Ishikawa (cell line): ENCODE measurements at regions not wholly inside any gene's neighbourhood (a gene's known extent, or its start where the extent isn't known, plus 50 kb on each side); places are given as distances from the start of the nearest gene placed in this dataset.

ENCODE experiments used
- CEBPB ChIP-seq: IDR thresholded peaks from 2 replicates; pipeline ENCODE4 v1.6.1; 2012
- CREB1 ChIP-seq: IDR thresholded peaks from 2 replicates; pipeline ENCODE4 v1.6.1; 2012; ENCODE audit warnings: low read depth
- EGR1 ChIP-seq: IDR thresholded peaks from 2 replicates; pipeline ENCODE4 v1.6.1; 2012
- EP300 ChIP-seq: IDR thresholded peaks from 2 replicates; pipeline ENCODE4 v1.6.1; 2012; ENCODE audit warnings: borderline replicate concordance
- FOXM1 ChIP-seq: IDR thresholded peaks from 2 replicates; pipeline ENCODE4 v1.6.1; 2012; ENCODE audit warnings: low read depth, borderline replicate concordance
- MAX ChIP-seq: IDR thresholded peaks from 2 replicates; pipeline ENCODE4 v1.6.1; 2012
- NFIC ChIP-seq: IDR thresholded peaks from 2 replicates; pipeline ENCODE4 v1.6.1; 2012
- RAD21 ChIP-seq: IDR thresholded peaks from 2 replicates; pipeline ENCODE4 v1.6.1; 2012; ENCODE audit warnings: low read depth
- REST ChIP-seq: IDR thresholded peaks from 2 replicates; pipeline ENCODE4 v1.6.1; 2012; ENCODE audit warnings: low read depth, mild to moderate bottlenecking
- TAF1 ChIP-seq: IDR thresholded peaks from 2 replicates; pipeline ENCODE4 v1.6.1; 2012; ENCODE audit warnings: low read depth, mild to moderate bottlenecking
- TCF12 ChIP-seq: IDR thresholded peaks from 2 replicates; pipeline ENCODE4 v1.6.1; 2012; ENCODE audit warnings: low read depth
- TEAD4 ChIP-seq: IDR thresholded peaks from 2 replicates; pipeline ENCODE4 v1.6.1; 2012
- YY1 ChIP-seq: IDR thresholded peaks from 2 replicates; pipeline ENCODE4 v1.6.1; 2012; ENCODE audit warnings: low read depth
- ZBTB7A ChIP-seq: IDR thresholded peaks from 2 replicates; pipeline ENCODE4 v1.6.1; 2012; ENCODE audit warnings: low read depth
- TF ChIP-seq, protein P1 (sequence below): IDR thresholded peaks from 2 replicates; pipeline ENCODE4 v1.6.1; 2012

DNA sequence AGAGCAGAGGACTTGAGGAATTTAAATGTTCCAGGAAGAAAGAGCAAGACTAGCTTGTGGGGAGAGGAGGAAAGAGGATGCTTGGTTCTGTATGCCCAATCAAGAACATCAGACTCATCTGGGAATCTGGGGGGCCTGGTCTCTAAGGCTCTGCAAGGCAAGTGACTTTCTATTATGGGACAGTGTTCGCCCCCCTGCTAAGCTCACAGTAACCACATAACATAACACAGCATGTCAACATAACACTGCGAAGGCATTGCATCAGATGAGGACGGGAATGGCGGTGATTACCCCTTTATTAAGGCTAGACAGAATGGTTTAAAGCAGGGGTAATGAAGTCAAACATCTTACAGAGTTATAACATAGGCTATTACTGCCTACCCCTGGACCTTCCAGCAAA lies 176.6 kb upstream of the IRX6 start:
- TF ChIP-seq RAD21 (no peak), ZBTB7A (no peak), CEBPB (no peak), TAF1 (no peak), REST (no peak), MAX (no peak), EGR1 (no peak), TCF12 (no peak)
- TF ChIP-seq, protein P1, sequence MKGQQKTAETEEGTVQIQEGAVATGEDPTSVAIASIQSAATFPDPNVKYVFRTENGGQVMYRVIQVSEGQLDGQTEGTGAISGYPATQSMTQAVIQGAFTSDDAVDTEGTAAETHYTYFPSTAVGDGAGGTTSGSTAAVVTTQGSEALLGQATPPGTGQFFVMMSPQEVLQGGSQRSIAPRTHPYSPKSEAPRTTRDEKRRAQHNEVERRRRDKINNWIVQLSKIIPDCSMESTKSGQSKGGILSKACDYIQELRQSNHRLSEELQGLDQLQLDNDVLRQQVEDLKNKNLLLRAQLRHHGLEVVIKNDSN, result no peak

- TF ChIP-seq, protein P1, result no peak
- TF ChIP-seq RAD21 (no peak), EP300 (no peak), EGR1 (no peak)
Measured at GRCh38 chr16:55149622-55150021, 174.4 kb upstream of the IRX6 start.

DNA sequence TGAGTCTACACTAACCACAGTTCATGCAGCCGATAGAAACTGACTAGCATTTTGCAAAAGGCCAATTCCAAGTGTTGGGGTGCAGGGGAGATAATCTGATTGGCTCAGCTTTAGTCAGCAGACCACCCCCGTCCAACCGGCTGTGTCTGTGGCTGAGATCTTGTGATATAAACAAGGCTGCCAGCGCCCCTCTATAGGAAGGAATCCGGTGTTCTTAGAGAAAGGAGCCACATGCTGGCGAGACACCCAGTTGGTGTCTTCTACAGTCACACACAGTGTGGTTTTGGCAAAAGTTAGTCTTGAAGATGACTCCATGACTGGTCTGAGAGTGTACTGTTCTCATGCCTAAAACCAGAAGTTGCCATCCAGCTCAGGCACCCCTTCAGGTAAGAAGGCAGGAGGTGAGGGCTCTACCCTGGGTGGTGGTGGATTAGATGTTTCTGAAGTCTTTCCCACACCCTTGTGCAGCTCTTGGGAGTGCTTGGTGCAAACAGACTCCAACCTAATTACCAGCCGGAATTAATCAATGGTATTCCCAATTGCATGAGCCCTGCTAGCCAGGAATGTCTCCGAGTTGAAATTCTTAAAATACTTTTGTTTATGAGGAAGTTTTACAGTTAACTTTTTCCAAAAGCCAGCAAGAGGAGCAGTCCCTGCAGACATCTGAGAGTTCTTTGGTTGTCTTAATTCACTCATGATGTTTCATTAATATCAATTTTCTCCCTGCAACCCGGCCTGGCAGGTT lies 172.3 kb upstream of the IRX6 start:
- TF ChIP-seq, protein P1, result no peak
- no peak for TF ChIP-seq CEBPB
- TF ChIP-seq REST, result no peak
- TF ChIP-seq EP300, result no peak
- no peak for TF ChIP-seq RAD21
- no peak for TF ChIP-seq NFIC
- no peak for TF ChIP-seq TEAD4
- TF ChIP-seq CREB1, result no peak
- no peak for TF ChIP-seq MAX
- no peak for TF ChIP-seq TCF12
- no peak for TF ChIP-seq YY1
- no peak for TF ChIP-seq FOXM1
- TF ChIP-seq ZBTB7A, result no peak
- no peak for TF ChIP-seq TAF1
- TF ChIP-seq EGR1, result no peak

DNA sequence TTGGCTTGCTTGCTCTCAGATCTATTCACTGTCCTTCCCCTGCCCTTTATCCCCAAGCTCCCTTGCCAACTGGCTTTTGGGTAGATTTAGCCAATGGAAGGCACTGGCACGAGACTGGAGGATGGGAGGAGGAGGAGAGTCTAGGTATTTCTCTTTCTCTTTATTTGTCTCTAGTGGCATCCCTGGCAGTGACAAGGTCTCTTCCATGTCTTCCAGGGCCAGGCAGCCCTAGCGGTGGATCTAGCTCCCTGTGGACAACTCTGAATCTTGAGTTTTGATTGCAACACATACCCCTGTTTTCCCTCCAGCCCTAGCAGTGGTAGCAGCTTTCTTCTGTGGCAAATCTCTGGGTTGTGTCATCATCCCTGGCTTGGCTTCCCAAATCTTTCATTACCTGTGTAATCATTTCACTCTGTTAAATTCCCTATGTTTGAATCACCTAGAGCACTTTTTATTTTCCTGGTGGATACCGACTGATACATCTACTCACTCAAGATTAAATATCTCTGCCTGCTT lies 171.1 kb upstream of the IRX6 start:
- TF ChIP-seq CEBPB, result no peak
- no peak for TF ChIP-seq ZBTB7A
- TF ChIP-seq EGR1, result no peak
- TF ChIP-seq TCF12, result no peak
- no peak for TF ChIP-seq TEAD4
- TF ChIP-seq FOXM1, result no peak
- TF ChIP-seq NFIC, result no peak
- no peak for TF ChIP-seq EP300
- no peak for TF ChIP-seq MAX
- no peak for TF ChIP-seq CREB1

DNA sequence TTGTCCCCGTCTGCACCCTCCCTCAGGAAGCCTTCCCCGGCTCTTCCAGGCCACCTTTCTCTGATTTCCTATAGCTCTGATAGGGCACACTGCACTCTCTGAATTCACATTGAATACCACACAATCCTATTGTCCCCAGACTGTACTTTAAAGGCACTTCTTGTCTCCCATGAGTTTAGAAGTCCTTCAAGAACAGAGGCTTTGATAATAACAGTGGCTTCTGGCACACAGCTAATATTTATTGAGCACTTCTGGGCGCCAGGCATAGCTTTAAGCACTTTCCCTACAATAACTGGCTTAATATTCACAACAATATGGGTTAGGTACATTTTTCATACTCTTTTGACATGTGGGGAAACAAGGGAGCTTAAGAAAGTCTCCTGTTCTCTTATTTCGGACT lies 169.7 kb upstream of the IRX6 start:
- TF ChIP-seq MAX (no peak), RAD21 (no peak), TAF1 (no peak), ZBTB7A (no peak), EP300 (no peak), EGR1 (no peak), YY1 (no peak), REST (no peak), CREB1 (no peak), TEAD4 (no peak), CEBPB (no peak)
